ENCODE measurements at regions not wholly inside any gene's neighbourhood (a gene's known extent, or its start where the extent isn't known, plus 50 kb on each side); places are given as distances from the start of the nearest gene placed in this dataset.

- no peak for DNase-seq (ENCODE audit: low read depth in 2 of 2)
Measured at GRCh38 chr2:239780236-239780994, 244.7 kb downstream of the NDUFA10 start.

GRCh38 chr2:239779584-239779983, 245.6 kb downstream of the NDUFA10 start:
- DNase-seq (ENCODE audit: low read depth in 2 of 2) = no peak

GRCh38 chr2:239778861-239779558, 246.1 kb downstream of the NDUFA10 start:
- no peak for DNase-seq (ENCODE audit: low read depth in 2 of 2)

GRCh38 chr2:239778042-239778851, 246.9 kb downstream of the NDUFA10 start:
- no peak for DNase-seq (ENCODE audit: low read depth in 2 of 2)

GRCh38 chr2:239777219-239777618, 247.9 kb downstream of the NDUFA10 start:
- DNase-seq (ENCODE audit: low read depth in 2 of 2) = no peak

- DNase-seq (ENCODE audit: low read depth in 2 of 2) = no peak
Measured at GRCh38 chr2:239776436-239777005, 248.6 kb downstream of the NDUFA10 start.

GRCh38 chr2:239775623-239776435, 249.3 kb downstream of the NDUFA10 start:
- DNase-seq (ENCODE audit: low read depth in 2 of 2) = no peak

GRCh38 chr2:239774933-239775622, 250.1 kb downstream of the NDUFA10 start:
- no peak for DNase-seq (ENCODE audit: low read depth in 2 of 2)

- no peak for DNase-seq (ENCODE audit: low read depth in 2 of 2)
Measured at GRCh38 chr2:239774142-239774462, 251.0 kb downstream of the NDUFA10 start.

- no peak for DNase-seq (ENCODE audit: low read depth in 2 of 2)
Measured at GRCh38 chr2:239773228-239774141, 251.7 kb downstream of the NDUFA10 start.

- no peak for DNase-seq (ENCODE audit: low read depth in 2 of 2)
Measured at GRCh38 chr2:239772721-239773120, 252.4 kb downstream of the NDUFA10 start.

- no peak for DNase-seq (ENCODE audit: low read depth in 2 of 2)
Measured at GRCh38 chr2:239770246-239770639, 254.9 kb downstream of the NDUFA10 start.

GRCh38 chr2:239769554-239770245, 255.4 kb downstream of the NDUFA10 start:
- no peak for DNase-seq (ENCODE audit: low read depth in 2 of 2)

GRCh38 chr2:239768907-239769553, 256.1 kb downstream of the NDUFA10 start:
- no peak for DNase-seq (ENCODE audit: low read depth in 2 of 2)

- DNase-seq (ENCODE audit: low read depth in 2 of 2) = no peak
Measured at GRCh38 chr2:239768031-239768790, 256.9 kb downstream of the NDUFA10 start.

GRCh38 chr2:239767021-239767905, 257.9 kb downstream of the NDUFA10 start:
- DNase-seq (ENCODE audit: low read depth in 2 of 2) = no peak

- DNase-seq (ENCODE audit: low read depth in 2 of 2) = no peak
Measured at GRCh38 chr2:239765911-239766310, 259.2 kb downstream of the NDUFA10 start.
